K562 (cell line): ENCODE measurements at regions not wholly inside any gene's neighbourhood (a gene's known extent, or its start where the extent isn't known, plus 50 kb on each side); places are given as distances from the start of the nearest gene placed in this dataset.

Experiments
- ATAC-seq: fragments of 200-7000 bp; cut with Tn5 transposase; 3 replicates; pipeline ENCODE4 v1.9.1; 2020; ENCODE audit warnings: moderate library complexity
- BruUV-seq: library from RNA; stranded (reverse); fragments of 400-500 nt; replicated peaks from 2 replicates; lab custom pipeline; 2021; lab: Mats Ljungman, UMichigan
- CTCF ChIA-PET: fragments of 300-600 bp; formaldehyde crosslinking; extraction: SDS; loops from one replicate; lab custom pipeline; 2021; ENCODE audit warnings: low intra/inter-chr PET ratio; lab: Yijun Ruan, JAX
- POLR2A ChIA-PET: fragments of 300-600, 350-650 bp; sonication (Branson Sonifier 250); formaldehyde crosslinking; extraction: SDS; loops from one replicate; lab custom pipeline; 2021; ENCODE audit warnings: antibody characterized with exemption, inconsistent platforms; lab: Yijun Ruan, JAX
- DNase-seq, 4 experiments: peaks; one replicate each; pipeline versions ENCODE4 v3.0.0 to v3.0.0-alpha.2; 2011 to 2018; ENCODE audit warnings: low spot score in 3 of 4, mixed read lengths in 3 of 4; ENCODE audit errors: extremely low read depth in 1 of 4
- FAIRE-seq: peaks from 2 replicates; lab custom pipeline; 2011; peaks lifted over from hg19 to GRCh38; lab: Jason Lieb, UNC
- H2AFZ ChIP-seq: 2 replicates; pipeline ENCODE4 v1.6.0; 2011; ENCODE audit warnings: low read depth, low read length, control low read depth, inconsistent platforms
- H3K27ac ChIP-seq: fragments of 200-600 bp; 3 replicates; pipeline ENCODE4 v1.8.0; 2011; ENCODE audit warnings: low read depth, mild to moderate bottlenecking, control low read depth, inconsistent platforms, low read length, moderate library complexity, mixed read lengths; ENCODE audit errors: extremely low read depth
- H3K27me3 ChIP-seq, 2 experiments: fragments of 300-600 bp in 1 of 2; 2 replicates in 1 of 2; 3 replicates in 1 of 2; pipeline versions ENCODE4 v1.6.0 to v1.8.0; 2011; ENCODE audit warnings: inconsistent platforms in 2 of 2, low read length in 2 of 2, mild to moderate bottlenecking in 1 of 2, mixed read lengths in 1 of 2, moderate library complexity in 1 of 2; ENCODE audit not compliant: control insufficient read depth in 2 of 2, insufficient read depth in 2 of 2
- H3K36me3 ChIP-seq: fragments of 300-600 bp; 3 replicates; pipeline ENCODE4 v1.8.0; 2011; ENCODE audit warnings: mild to moderate bottlenecking, low read length, inconsistent platforms; ENCODE audit not compliant: control insufficient read depth, insufficient read depth
- H3K4me1 ChIP-seq, 2 experiments: fragments of 200-600 bp in 1 of 2; replicated peaks in 1 of 2; 2 replicates in 1 of 2; 3 replicates in 1 of 2; pipeline versions ENCODE4 v1.5.1 to v1.8.0; 2011; ENCODE audit warnings: inconsistent platforms in 2 of 2, low read length in 2 of 2, mild to moderate bottlenecking in 1 of 2, mixed read lengths in 1 of 2, moderate library complexity in 1 of 2; ENCODE audit not compliant: control insufficient read depth in 2 of 2, insufficient read depth in 2 of 2
- H3K4me2 ChIP-seq: 2 replicates; pipeline ENCODE4 v1.6.1; 2011; ENCODE audit warnings: low read length, control low read depth, inconsistent platforms, mixed read lengths; ENCODE audit not compliant: insufficient read depth
- H3K4me3 ChIP-seq: fragments of 200-600 bp; sonication (generic), shearing (Covaris generic); 2 replicates; pipeline ENCODE4 v1.5.1; 2016; ENCODE audit warnings: control low read depth, inconsistent platforms
- H3K79me2 ChIP-seq: fragments of 200-600 bp; 3 replicates; pipeline ENCODE4 v1.8.0; 2011; ENCODE audit warnings: low read length, inconsistent platforms; ENCODE audit not compliant: control insufficient read depth, insufficient read depth
- H3K9ac ChIP-seq, 2 experiments: 2 replicates each; pipeline versions ENCODE4 v1.6.0 to v1.6.1; 2011; ENCODE audit warnings: low read depth in 2 of 2, low read length in 2 of 2, control low read depth in 1 of 2, inconsistent platforms in 1 of 2, mild to moderate bottlenecking in 1 of 2, mixed read lengths in 1 of 2; ENCODE audit not compliant: insufficient read depth in 1 of 2
- H3K9me1 ChIP-seq: one replicate; pipeline ENCODE4 v1.6.0; 2011; ENCODE audit warnings: inconsistent platforms, mild to moderate bottlenecking, low read length, moderate library complexity; ENCODE audit not compliant: control insufficient read depth, insufficient read depth
- H3K9me3 ChIP-seq: replicated peaks from 2 replicates; pipeline ENCODE4 v1.5.1; 2011; ENCODE audit warnings: low read depth, low read length, inconsistent platforms; ENCODE audit not compliant: control insufficient read depth, insufficient read depth
- H4K20me1 ChIP-seq: replicated peaks from 2 replicates; pipeline ENCODE4 v1.6.1; 2011; ENCODE audit warnings: low read length, inconsistent platforms, mixed read lengths; ENCODE audit not compliant: control insufficient read depth, insufficient read depth
- ATF7 ChIP-seq: fragments of 450-650 bp; IDR thresholded peaks from 2 replicates; pipeline ENCODE4 v1.7.1; 2014; ENCODE audit warnings: mild to moderate bottlenecking, moderate library complexity
- BRD4 ChIP-seq: fragments of 200-600 bp; sonication (generic); IDR thresholded peaks from 2 replicates; pipeline ENCODE4 v1.6.1; 2017; ENCODE audit warnings: inconsistent platforms
- CCAR2 ChIP-seq: fragments of 200-400 bp; formaldehyde crosslinking; IDR thresholded peaks from 2 replicates; pipeline ENCODE4 v1.6.1; 2017; ENCODE audit warnings: mild to moderate bottlenecking, low read depth, low read length
- CCNT2 ChIP-seq: IDR thresholded peaks from 2 replicates; pipeline ENCODE4 v1.6.1; 2011; ENCODE audit warnings: borderline replicate concordance, low read depth, mild to moderate bottlenecking, moderate library complexity, mixed read lengths, low read length; ENCODE audit not compliant: insufficient read length; ENCODE audit errors: extremely low read depth
- CHCHD3 ChIP-seq: fragments of 250-450 bp; sonication (Bioruptor Pico); IDR thresholded peaks from 2 replicates; pipeline ENCODE4 v2.1.2; 2022; ENCODE audit warnings: mild to moderate bottlenecking
- DMBX1 ChIP-seq: fragments of 250-450 bp; sonication (Bioruptor Pico); IDR thresholded peaks from 2 replicates; pipeline ENCODE4 v1.8.0; 2022; ENCODE audit warnings: inconsistent platforms, mild to moderate bottlenecking, moderate library complexity, borderline replicate concordance
- ETV1 ChIP-seq: fragments of 450-650 bp; conservative IDR thresholded peaks from 2 replicates; pipeline ENCODE4 v1.6.1; 2016; ENCODE audit warnings: missing genetic modification characterization, control low read depth, low read depth, missing compliant biosample characterization
- EZH2 ChIP-seq: IDR thresholded peaks from 2 replicates; pipeline ENCODE4 v1.6.1; 2012; ENCODE audit warnings: low read depth, mild to moderate bottlenecking, inconsistent platforms, low read length, borderline replicate concordance
- MEIS2 ChIP-seq: fragments of 450-650 bp; IDR thresholded peaks from 2 replicates; pipeline ENCODE4 v1.6.1; 2014; ENCODE audit warnings: mild to moderate bottlenecking; ENCODE audit not compliant: partially characterized antibody
- SAFB ChIP-seq: fragments of 200-400 bp; formaldehyde crosslinking; IDR thresholded peaks from 2 replicates; pipeline ENCODE4 v1.6.1; 2017; ENCODE audit warnings: low read depth, low read length, borderline replicate concordance
- SMAD4 ChIP-seq: fragments of 250-450 bp; sonication (Bioruptor Pico); conservative IDR thresholded peaks from 2 replicates; pipeline ENCODE4 v1.8.0; 2021; ENCODE audit warnings: inconsistent platforms, mild to moderate bottlenecking, moderate library complexity
- ZBTB17 ChIP-seq: fragments of 450-650 bp; formaldehyde crosslinking; IDR thresholded peaks from 2 replicates; pipeline ENCODE4 v1.4.0; 2020; ENCODE audit warnings: mild to moderate bottlenecking
- in situ Hi-C: fragments of 300-500 bp; cut with MboI; formaldehyde crosslinking; loops from 4 replicates; pipeline ENCODE4 v1.15.0; 2018; ENCODE audit warnings: inconsistent platforms, mixed read lengths
- intact Hi-C: fragments of 100-400 bp; cut with micrococcal nuclease; formaldehyde crosslinking; loops from 2 replicates; pipeline ENCODE4 v1.14.2; 2022
- TF ChIP-seq, protein P1 (sequence below): fragments of 450-650 bp; IDR thresholded peaks from 2 replicates; pipeline ENCODE4 v1.7.1; 2018; ENCODE audit warnings: mild to moderate bottlenecking, low read depth; ENCODE audit not compliant: partially characterized antibody
- TF ChIP-seq, protein P2 (sequence below): fragments of 450-650 bp; conservative IDR thresholded peaks from 2 replicates; pipeline ENCODE4 v1.6.1; 2016; ENCODE audit warnings: missing genetic modification characterization, low read depth, mild to moderate bottlenecking, control low read depth, missing compliant biosample characterization
- TF ChIP-seq, protein P3 (sequence below): fragments of 200-400 bp; formaldehyde crosslinking; IDR thresholded peaks from 2 replicates; pipeline ENCODE4 v1.6.1; 2017; ENCODE audit warnings: mild to moderate bottlenecking, low read depth, low read length, moderate library complexity
- TF ChIP-seq, protein P4 (sequence below): fragments of 250-450 bp; sonication (Bioruptor Pico); IDR thresholded peaks from 2 replicates; pipeline ENCODE4 v1.5.0; 2021

DNA sequence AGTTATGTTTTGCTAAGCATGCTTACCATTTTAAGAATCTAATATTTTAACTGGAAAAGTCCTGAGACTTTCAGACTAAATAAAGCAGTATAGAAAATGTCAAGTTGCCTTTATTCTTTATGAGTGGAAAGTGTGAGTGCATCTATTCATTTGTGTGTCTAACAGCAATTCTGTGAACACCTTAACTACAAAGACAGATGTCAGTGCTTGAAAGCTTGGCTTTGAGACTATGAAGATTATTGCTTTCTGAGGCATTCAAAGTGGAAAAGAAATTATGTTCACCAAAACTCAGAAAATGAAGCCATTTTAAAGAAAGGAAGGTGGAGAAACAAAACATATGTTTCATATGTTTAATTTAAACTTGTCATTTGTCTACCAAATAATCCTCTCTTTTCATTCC lies 294.5 kb upstream of the SEMA3C start:
- H3K4me2 ChIP-seq, result no peak overlapping the region
- H3K27me3 ChIP-seq, result no peaks in the 10 kb centered on the region
- no TSS peak for BruUV-seq
- peaks cover 0 to 3% of the 10 kb centered on the region in 2 experiments; a peak in 1 of 5 replicates for H3K4me1 ChIP-seq
- ChIA-PET POLR2A (interaction anchor here (0.7 kb wide), 1 partner anchor 23 kb away, joined by 3 read pairs; no protein-coding TSS in a partner anchor), CTCF (no interaction called here)
- no peaks in the 10 kb centered on the region; the same call in 1 of the 2 replicates for H3K9me3 ChIP-seq
- H3K27ac ChIP-seq, result no peak overlapping the region
- no peaks in the 10 kb centered on the region for H3K36me3 ChIP-seq
- H3K9me1 ChIP-seq, result no peaks in the 10 kb centered on the region
- H4K20me1 ChIP-seq, result no peaks in the 10 kb centered on the region
- H2AFZ ChIP-seq, result peak overlapping the region; percentile 40; the same call in 1 of the 2 replicates
- DNase-seq (no peak), FAIRE-seq (no peak), ATAC-seq (no peak)
- H3K79me2 ChIP-seq, result no peaks in the 10 kb centered on the region
- intact Hi-C loops (no loop called here), in situ Hi-C loops (no loop called here)
- H3K9ac ChIP-seq, result no peak overlapping the region
- no peak overlapping the region for H3K4me3 ChIP-seq
- TF ChIP-seq CHCHD3 (CRISPR knock-in tag), result no peak
- TF ChIP-seq, protein P1, sequence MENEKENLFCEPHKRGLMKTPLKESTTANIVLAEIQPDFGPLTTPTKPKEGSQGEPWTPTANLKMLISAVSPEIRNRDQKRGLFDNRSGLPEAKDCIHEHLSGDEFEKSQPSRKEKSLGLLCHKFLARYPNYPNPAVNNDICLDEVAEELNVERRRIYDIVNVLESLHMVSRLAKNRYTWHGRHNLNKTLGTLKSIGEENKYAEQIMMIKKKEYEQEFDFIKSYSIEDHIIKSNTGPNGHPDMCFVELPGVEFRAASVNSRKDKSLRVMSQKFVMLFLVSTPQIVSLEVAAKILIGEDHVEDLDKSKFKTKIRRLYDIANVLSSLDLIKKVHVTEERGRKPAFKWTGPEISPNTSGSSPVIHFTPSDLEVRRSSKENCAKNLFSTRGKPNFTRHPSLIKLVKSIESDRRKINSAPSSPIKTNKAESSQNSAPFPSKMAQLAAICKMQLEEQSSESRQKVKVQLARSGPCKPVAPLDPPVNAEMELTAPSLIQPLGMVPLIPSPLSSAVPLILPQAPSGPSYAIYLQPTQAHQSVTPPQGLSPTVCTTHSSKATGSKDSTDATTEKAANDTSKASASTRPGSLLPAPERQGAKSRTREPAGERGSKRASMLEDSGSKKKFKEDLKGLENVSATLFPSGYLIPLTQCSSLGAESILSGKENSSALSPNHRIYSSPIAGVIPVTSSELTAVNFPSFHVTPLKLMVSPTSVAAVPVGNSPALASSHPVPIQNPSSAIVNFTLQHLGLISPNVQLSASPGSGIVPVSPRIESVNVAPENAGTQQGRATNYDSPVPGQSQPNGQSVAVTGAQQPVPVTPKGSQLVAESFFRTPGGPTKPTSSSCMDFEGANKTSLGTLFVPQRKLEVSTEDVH, result no peak
- TF ChIP-seq CCNT2, result no peak
- no peak for TF ChIP-seq DMBX1
- TF ChIP-seq SAFB, result no peak
- TF ChIP-seq ATF7, result no peak
- no peak for TF ChIP-seq ZBTB17 (CRISPR knock-in tag)
- no peak for TF ChIP-seq SMAD4 (CRISPR knock-in tag)
- no peak for TF ChIP-seq MEIS2
- TF ChIP-seq ETV1 (tag), result no peak
- TF ChIP-seq BRD4, result no peak
- TF ChIP-seq, protein P2, sequence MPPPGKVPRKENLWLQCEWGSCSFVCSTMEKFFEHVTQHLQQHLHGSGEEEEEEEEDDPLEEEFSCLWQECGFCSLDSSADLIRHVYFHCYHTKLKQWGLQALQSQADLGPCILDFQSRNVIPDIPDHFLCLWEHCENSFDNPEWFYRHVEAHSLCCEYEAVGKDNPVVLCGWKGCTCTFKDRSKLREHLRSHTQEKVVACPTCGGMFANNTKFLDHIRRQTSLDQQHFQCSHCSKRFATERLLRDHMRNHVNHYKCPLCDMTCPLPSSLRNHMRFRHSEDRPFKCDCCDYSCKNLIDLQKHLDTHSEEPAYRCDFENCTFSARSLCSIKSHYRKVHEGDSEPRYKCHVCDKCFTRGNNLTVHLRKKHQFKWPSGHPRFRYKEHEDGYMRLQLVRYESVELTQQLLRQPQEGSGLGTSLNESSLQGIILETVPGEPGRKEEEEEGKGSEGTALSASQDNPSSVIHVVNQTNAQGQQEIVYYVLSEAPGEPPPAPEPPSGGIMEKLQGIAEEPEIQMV (tag), result no peak
- TF ChIP-seq EZH2, result no peak
- TF ChIP-seq, protein P3, sequence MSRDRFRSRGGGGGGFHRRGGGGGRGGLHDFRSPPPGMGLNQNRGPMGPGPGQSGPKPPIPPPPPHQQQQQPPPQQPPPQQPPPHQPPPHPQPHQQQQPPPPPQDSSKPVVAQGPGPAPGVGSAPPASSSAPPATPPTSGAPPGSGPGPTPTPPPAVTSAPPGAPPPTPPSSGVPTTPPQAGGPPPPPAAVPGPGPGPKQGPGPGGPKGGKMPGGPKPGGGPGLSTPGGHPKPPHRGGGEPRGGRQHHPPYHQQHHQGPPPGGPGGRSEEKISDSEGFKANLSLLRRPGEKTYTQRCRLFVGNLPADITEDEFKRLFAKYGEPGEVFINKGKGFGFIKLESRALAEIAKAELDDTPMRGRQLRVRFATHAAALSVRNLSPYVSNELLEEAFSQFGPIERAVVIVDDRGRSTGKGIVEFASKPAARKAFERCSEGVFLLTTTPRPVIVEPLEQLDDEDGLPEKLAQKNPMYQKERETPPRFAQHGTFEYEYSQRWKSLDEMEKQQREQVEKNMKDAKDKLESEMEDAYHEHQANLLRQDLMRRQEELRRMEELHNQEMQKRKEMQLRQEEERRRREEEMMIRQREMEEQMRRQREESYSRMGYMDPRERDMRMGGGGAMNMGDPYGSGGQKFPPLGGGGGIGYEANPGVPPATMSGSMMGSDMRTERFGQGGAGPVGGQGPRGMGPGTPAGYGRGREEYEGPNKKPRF, result no peak
- TF ChIP-seq, protein P4, sequence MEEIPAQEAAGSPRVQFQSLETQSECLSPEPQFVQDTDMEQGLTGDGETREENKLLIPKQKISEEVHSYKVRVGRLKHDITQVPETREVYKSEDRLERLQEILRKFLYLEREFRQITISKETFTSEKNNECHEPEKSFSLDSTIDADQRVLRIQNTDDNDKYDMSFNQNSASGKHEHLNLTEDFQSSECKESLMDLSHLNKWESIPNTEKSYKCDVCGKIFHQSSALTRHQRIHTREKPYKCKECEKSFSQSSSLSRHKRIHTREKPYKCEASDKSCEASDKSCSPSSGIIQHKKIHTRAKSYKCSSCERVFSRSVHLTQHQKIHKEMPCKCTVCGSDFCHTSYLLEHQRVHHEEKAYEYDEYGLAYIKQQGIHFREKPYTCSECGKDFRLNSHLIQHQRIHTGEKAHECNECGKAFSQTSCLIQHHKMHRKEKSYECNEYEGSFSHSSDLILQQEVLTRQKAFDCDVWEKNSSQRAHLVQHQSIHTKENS, result no peak
- no peak for TF ChIP-seq CCAR2
